HepG2 (cell line): ENCODE measurements at regions not wholly inside any gene's neighbourhood (a gene's known extent, or its start where the extent isn't known, plus 50 kb on each side); places are given as distances from the start of the nearest gene placed in this dataset.
A peak's percentile ranks its signal among the peaks of the same experiment; 100 is the strongest.

Experiments
- AFF4 ChIP-seq: sonication (generic); formaldehyde crosslinking; IDR thresholded peaks from 2 replicates; pipeline ENCODE4 v1.4.0; 2020; ENCODE audit warnings: missing genetic modification reagents
- AHDC1 ChIP-seq: sonication (generic); formaldehyde crosslinking; IDR thresholded peaks from 2 replicates; pipeline ENCODE4 v1.5.1; 2020; ENCODE audit warnings: mild to moderate bottlenecking, missing genetic modification reagents, borderline replicate concordance
- ATF7-NPFF ChIP-seq: sonication (generic); formaldehyde crosslinking; IDR thresholded peaks from 2 replicates; pipeline ENCODE4 v1.8.1; 2023; ENCODE audit warnings: mild to moderate bottlenecking, low read depth, missing genetic modification reagents, moderate library complexity
- DMTF1 ChIP-seq: sonication (generic); formaldehyde crosslinking; IDR thresholded peaks from 2 replicates; pipeline ENCODE4 v1.4.0; 2020; ENCODE audit warnings: mild to moderate bottlenecking, missing genetic modification reagents
- ERF ChIP-seq: IDR thresholded peaks from 2 replicates; pipeline ENCODE4 v1.6.1; 2018; ENCODE audit warnings: missing biosample characterization, missing genetic modification reagents
- HMGXB4 ChIP-seq, 2 experiments: sonication (generic) in 1 of 2; formaldehyde crosslinking in 1 of 2; IDR thresholded peaks; 2 replicates each; pipeline versions ENCODE4 v1.4.0 to v1.6.1; 2018 to 2020; ENCODE audit warnings: missing genetic modification reagents in 2 of 2, borderline replicate concordance in 1 of 2, low read depth in 1 of 2, mild to moderate bottlenecking in 1 of 2, missing biosample characterization in 1 of 2
- RXRA ChIP-seq: sonication (generic); formaldehyde crosslinking; IDR thresholded peaks from 2 replicates; pipeline ENCODE4 v1.5.1; 2020; ENCODE audit warnings: missing genetic modification reagents
- TARDBP ChIP-seq: sonication (generic); formaldehyde crosslinking; IDR thresholded peaks from 2 replicates; pipeline ENCODE4 v1.8.0; 2022; ENCODE audit warnings: mild to moderate bottlenecking, missing genetic modification reagents
- ZNF230 ChIP-seq: sonication (generic); formaldehyde crosslinking; IDR thresholded peaks from 2 replicates; pipeline ENCODE4 v1.4.0; 2020; ENCODE audit warnings: mild to moderate bottlenecking, missing genetic modification reagents
- ZNF350 ChIP-seq: sonication (generic); formaldehyde crosslinking; IDR thresholded peaks from 2 replicates; pipeline ENCODE4 v1.4.0; 2020; ENCODE audit warnings: mild to moderate bottlenecking, low read depth, missing genetic modification reagents, borderline replicate concordance
- ZNF607 ChIP-seq: sonication (generic); formaldehyde crosslinking; IDR thresholded peaks from 2 replicates; pipeline ENCODE4 v1.5.1; 2020; ENCODE audit warnings: missing genetic modification reagents, mild to moderate bottlenecking, borderline replicate concordance
- ZNF619 ChIP-seq: sonication (generic); formaldehyde crosslinking; IDR thresholded peaks from 2 replicates; pipeline ENCODE4 v1.4.0; 2020; ENCODE audit warnings: mild to moderate bottlenecking, missing genetic modification reagents
- ZNF674 ChIP-seq: sonication (generic); formaldehyde crosslinking; IDR thresholded peaks from 2 replicates; pipeline ENCODE4 v1.5.0; 2020; ENCODE audit warnings: low read depth, mild to moderate bottlenecking, missing genetic modification reagents
- ZNF678 ChIP-seq: sonication (generic); formaldehyde crosslinking; IDR thresholded peaks from 2 replicates; pipeline ENCODE4 v1.4.0; 2020; ENCODE audit warnings: mild to moderate bottlenecking, missing genetic modification reagents

GRCh38 chr2:224145751-224146355 is 106.8 kb upstream of the SERPINE2 start (continued):
- TF ChIP-seq DMTF1 (CRISPR knock-in tag) (no peak), RXRA (no peak; the same call in 1 of the 2 replicates), ZNF230 (0 out of 2 replicates have a peak, but pooled peaks have one; percentile 44), ZNF619 (CRISPR knock-in tag) (no peak), ZNF674 (CRISPR knock-in tag) (no peak), ATF7-NPFF (CRISPR knock-in tag) (no peak), ZNF350 (CRISPR knock-in tag) (peak; percentile 82), ZNF607 (CRISPR knock-in tag) (0 out of 2 replicates have a peak, but pooled peaks have one; percentile 20), HMGXB4 (CRISPR knock-in tag; IDR thresholded peaks at IDR 0.05; ENCODE audit: borderline replicate concordance in 1 of 2, low read depth in 1 of 2) (peak in 1 of 2 experiments; percentile 57; a peak in 1 of 4 replicates), ZNF678 (CRISPR knock-in tag) (no peak), ERF (CRISPR knock-in tag) (0 out of 2 replicates have a peak, but pooled peaks have one; percentile 52), TARDBP (CRISPR knock-in tag) (no peak; the same call in 1 of the 2 replicates), AHDC1 (CRISPR knock-in tag) (peak; percentile 77; the same call in 1 of the 2 replicates), AFF4 (CRISPR knock-in tag) (no peak)
